HG02870 (cell line): ENCODE measurements at regions not wholly inside any gene's neighbourhood (a gene's known extent, or its start where the extent isn't known, plus 50 kb on each side); places are given as distances from the start of the nearest gene placed in this dataset.

ENCODE experiments used
- ATAC-seq: cut with Tn5 transposase; IDR thresholded peaks from one replicate; pipeline ENCODE4 v1.9.1; 2021; ENCODE audit warnings: mild to moderate bottlenecking, moderate library complexity; ENCODE audit not compliant: unreplicated experiment

- ATAC-seq: no peak
These were observed 789.9 kb downstream of the USP25 start for GRCh38 chr21:16519644-16520043.

DNA sequence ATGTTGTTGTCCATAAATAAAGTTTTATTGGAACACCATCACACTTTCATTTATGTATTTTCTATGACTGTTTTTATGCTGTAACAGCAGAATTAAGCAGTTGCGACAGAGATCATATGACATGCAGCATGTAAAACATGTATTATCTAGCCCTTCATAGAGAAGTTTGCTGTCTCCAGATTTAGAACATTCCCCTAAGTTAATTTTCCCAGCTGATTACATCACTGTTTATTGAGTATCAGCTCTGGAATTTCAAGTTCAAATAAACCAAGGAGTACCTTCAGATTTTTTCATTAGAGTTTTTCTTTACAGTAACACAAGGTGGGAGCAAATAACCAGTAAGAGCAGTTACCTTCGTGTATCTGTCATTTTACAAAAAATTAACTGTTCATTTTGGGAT is 792.8 kb downstream of the USP25 start:
- no peak for ATAC-seq

GRCh38 chr21:16530656-16531055 is 800.9 kb downstream of the USP25 start:
- no peak for ATAC-seq

DNA sequence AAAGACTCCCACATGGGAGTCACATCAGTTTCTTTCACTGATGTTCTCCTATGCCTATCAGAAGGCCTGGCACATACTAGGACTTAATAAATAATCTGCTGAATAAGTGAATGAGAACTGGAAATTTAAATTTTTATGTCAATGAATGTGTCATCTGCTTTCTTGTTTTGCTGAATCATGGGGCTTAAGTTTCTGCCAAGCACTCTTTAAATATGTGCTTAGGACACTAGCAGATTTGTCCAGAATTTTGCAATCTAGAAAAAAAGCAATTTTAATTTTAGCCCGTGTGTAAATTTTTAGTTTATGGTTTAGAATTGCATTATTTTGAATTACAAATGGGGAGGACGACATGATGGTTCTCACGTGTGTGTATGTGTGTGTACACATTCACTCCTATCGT is 803.1 kb downstream of the USP25 start:
- ATAC-seq: no peak

DNA sequence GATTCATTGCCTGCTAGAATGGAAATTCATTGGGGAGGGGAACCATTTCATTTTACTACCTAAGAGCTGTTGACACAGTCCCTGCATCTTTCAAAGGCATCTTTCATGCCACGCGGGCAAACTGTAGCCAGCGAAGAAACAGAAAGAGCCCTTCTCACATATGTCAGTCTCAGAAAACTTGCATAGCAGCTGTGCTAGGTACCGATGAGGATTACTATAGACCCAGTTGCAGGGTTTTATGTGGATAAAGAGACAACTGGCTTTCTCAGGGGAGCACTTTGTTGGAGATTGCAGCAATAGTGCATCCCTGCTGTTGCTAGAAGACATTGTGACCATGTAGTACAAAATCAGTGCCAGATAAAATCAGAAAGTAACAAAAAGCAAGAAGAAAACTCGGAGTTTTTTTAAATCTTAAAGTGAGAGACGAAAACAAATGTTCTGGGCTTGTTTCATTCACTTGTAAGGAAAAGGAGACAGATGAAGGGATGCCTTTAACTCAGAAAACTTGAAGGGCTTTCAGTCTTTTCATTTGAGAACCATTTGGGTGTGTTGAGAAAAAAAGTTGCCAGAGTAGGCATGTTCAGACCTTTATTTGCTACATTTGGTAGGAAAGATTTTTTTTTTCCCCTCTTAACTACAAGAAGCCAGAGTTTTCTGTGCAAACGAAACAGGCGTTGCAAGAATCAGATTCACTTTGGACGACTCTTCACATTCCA is 804.1 kb downstream of the USP25 start:
- ATAC-seq: no peak

DNA sequence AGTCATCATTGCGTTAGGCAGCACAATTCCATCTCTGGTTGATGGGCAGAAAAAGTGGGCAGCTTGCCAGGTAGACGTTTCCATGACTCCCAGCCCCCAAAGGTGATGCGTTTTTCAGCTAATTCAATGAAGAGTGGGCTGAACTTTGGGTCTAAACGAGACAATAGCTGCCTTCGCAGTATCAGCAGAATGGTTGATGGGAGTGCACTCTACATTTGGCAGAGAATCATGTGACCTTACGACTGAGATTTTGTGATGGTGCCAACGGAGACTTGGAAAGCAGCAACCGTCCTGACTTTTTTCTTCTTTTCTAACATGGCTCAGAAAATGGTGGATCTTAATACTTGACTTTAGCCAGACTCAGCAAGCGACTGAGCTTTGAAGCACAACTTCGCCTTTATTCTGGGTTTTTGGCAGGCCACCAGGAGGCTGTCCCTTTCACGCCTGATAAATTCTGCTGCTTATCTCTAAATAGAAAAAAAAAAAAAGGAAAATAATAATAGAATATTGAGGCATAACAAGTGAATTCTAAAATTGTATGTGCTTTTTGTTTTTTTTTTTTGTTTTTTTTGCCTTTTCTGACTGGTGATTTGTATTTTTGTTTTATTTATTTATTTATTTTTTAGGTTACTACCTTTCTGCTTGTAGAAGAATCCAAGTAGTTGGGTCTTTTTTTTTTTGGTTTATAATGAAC is 804.8 kb downstream of the USP25 start:
- ATAC-seq: no peak

- no peak for ATAC-seq
These were observed 805.3 kb downstream of the USP25 start for GRCh38 chr21:16535102-16535422.

DNA sequence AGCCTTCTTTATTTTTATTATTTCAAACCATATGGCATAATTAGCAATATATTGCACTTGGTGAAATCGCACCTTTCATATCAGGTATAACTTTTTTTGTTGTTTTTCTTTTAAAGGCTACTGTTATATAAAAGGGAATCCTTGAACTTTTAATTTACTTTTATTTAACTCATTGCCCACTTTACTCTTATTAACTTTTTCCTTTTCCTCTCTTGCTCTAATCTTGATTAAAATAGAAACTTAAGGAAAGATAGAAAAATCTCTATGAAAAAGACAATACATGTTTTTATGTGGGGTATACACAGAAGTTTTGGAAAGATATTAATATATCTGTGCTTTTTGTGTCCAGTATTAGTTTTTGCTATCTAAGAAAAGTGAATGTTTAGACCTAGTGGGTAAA is 805.8 kb downstream of the USP25 start:
- ATAC-seq: no peak

DNA sequence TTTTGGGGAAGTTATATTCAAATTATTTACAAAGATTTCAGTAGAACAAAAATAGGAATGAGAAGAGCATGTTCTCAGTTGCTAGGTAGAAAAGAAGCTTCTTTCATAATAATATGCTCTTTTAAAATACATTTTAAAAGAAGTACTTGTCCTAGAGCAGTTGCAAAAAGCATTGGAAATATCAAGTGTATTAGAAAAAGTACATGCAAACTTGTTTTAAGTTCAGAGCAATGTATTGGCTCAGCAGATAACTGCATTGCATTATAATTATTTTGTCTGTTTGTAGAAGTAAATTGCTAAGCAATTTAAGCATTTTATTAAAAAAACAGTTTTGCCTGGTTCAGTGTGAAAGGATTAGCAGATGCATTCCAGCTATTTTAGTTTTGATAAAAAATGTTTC is 806.4 kb downstream of the USP25 start:
- no peak for ATAC-seq

- no peak for ATAC-seq
These were observed 807.1 kb downstream of the USP25 start for GRCh38 chr21:16536643-16537434.

GRCh38 chr21:16537501-16537900 is 807.7 kb downstream of the USP25 start:
- ATAC-seq: no peak

DNA sequence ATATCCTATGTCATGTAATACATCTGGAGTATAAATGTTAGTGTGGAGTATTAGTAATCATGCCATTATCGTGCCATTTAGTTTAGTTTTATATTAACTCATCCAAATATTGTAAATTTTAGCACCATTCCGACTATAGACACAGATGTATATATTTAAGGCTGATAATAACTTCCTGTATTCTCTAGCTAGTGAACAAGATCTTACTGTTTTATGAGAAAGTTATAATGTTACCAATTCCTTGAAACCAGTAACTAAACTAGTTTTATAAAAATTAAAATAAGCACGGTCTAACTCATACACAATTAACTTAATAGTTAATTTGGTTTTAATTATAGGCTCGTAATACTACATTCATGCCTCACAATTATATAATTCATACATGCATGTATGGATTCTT is 808.6 kb downstream of the USP25 start:
- no peak for ATAC-seq

GRCh38 chr21:16538936-16539440 is 809.2 kb downstream of the USP25 start:
- no peak for ATAC-seq

GRCh38 chr21:16540966-16541727 is 811.4 kb downstream of the USP25 start:
- no peak for ATAC-seq

DNA sequence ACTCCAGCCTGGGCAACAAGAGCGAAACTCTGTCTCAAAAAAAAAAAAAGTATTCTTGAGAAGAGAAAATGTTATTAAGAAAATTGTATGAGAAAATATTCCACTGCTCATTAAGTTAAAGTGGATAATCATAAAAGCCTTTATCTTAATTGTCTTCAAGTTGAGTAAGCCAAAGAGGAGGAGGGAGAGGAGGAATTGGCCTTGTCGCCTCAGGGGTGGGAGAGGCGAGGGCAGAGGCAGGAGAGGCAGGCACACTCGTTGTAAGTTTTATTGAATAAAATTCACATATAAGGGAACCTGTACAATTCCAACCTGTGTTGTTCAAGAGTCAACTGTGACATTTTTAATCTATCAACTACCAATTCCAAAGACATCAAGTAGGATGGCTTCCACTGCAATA is 820.3 kb downstream of the USP25 start:
- no peak for ATAC-seq

DNA sequence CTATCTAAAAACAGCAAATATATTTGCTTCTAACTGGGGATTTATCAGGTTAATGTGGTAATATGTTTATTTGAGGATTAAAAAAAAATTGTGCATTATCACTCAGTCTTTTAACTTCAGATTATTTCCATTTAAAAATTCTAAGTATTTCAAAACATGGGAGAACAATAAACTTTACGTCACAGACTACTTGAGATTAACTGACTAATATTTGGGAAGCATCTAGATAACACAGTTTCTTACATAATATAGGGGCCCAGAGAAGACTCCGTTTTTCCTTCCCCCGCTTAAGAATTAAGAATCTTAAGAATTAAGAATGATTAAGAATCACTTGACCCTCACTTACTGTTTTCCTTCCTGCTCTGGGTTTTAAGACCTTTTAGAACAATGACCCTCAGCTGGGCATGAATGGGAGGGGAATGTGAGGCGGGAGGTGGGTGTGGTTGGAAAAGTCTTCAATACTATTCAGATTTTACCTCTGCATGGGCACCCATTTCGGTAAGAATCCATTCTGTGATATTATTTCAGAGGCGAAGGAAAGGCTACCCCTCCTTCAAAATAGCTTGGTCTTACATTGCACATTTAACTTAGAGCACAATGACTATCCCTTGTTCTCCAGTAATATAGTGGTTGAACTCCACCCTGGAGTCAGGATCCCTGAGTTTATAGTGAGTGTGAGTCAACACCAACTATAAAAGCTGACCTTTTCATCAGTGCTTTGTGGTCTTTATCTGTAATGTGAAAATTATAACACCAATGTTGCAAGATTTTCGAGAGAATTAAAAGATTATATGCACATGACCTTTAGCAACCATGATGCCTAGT is 821.3 kb downstream of the USP25 start:
- no peak for ATAC-seq

DNA sequence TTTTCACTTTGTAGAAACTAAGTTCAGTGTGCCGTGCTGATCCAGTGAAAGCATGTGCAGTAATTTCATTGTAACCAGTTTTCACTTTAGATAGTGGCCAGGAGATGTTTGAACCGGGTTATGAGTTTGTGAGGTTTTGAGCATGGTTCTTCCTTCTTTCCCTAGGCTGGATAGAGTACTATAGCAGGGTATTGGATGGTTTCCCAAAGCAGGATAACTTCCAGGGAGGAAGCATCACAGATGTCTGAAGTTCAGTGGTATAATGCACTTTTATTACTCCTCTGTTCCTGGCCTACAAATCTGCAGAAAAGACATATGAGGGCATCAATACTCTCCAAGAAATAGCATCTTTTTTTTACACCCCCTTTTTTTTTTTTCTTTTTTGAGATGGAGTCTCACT is 823.1 kb downstream of the USP25 start:
- no peak for ATAC-seq

- ATAC-seq: no peak
These were observed 824.7 kb downstream of the USP25 start for GRCh38 chr21:16554503-16554902.

- no peak for ATAC-seq
These were observed 833.3 kb downstream of the USP25 start for GRCh38 chr21:16563116-16563515.

DNA sequence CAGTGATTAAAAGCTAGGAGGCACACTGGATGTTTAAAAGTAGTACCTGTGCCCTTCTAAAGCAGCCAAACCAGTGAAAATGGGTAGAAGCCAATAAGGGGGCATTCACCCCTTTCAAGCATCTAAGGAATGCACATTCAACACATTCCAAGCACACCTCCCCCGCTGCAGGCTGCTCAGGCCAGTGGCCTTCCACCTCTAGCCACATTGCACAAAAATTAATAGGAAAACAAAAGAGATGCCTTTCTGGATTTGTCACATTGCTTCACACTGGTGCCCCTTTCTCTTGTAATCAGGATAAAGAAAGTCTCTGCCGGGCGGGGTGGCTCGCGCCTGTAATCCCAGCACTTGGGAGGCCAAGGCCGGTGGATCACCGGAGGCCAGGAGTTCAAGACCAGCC is 834.0 kb downstream of the USP25 start:
- ATAC-seq: no peak
